Epidermal melanocyte (primary cell): ENCODE measurements at regions not wholly inside any gene's neighbourhood (a gene's known extent, or its start where the extent isn't known, plus 50 kb on each side); places are given as distances from the start of the nearest gene placed in this dataset.
"Not testable (repeated sequence)": the region's sequence is repeated elsewhere in the genome, so short reads cannot be mapped to it uniquely, and the experiment has no call there.

Experiments used
- DNase-seq: peaks from one replicate; pipeline ENCODE4 v3.0.0; 2011; ENCODE audit warnings: low spot score; ENCODE audit not compliant: insufficient read length

DNA sequence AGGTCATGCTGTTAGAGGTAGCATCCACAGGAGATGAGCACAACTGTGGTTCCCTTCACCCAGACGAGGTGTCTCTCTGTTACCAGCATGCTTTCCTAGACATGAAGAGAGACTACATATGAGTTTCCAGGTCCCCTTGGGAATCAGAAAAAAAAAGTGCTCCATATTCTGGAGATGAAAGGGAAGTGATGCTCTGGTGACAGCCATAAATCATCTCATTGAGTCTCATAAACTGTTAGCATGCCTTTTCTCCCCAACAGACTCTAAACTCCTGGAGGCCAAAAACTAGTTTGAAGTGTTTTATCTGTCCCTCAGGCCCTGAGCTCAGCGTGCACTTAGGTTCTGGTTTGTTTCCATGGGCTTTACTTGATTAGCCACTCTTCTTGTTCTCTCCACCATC, 124.6 kb upstream of the CREB1 start:
- no peak for DNase-seq

- no peak for DNase-seq
Measured at GRCh38 chr2:207408086-207408794, 121.5 kb upstream of the CREB1 start.

- no peak for DNase-seq
Measured at GRCh38 chr2:207409517-207409916, 120.2 kb upstream of the CREB1 start.

- no peak for DNase-seq
Measured at GRCh38 chr2:207412787-207413310, 116.9 kb upstream of the CREB1 start.

DNA sequence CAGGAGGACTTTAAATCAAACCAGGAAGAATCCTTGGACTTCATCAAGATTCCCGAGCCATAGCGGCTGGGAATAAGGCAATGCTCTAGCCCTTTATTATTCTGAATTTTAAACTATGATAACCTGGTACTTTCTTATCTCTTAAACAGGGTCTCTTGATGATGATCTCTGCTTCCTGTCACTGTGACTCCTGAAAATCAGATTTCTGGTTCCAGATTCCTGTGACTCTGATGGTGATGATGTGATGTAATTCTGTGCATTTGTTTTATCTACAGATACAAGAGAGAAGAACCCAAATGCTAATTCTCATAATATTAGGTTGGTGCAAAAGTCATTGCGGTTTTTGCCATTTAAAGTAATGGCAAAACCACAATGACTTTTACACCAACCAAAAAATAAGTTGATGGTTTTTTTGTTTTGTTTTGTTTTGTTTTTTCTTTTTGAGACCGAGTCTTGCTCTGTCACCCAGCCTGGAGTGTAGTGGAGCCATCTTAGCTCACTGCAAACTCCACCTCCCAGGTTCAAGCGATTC, 116.3 kb upstream of the CREB1 start:
- no peak for DNase-seq

- DNase-seq: no peak
Measured at GRCh38 chr2:207416111-207416510, 113.7 kb upstream of the CREB1 start.

- no peak for DNase-seq
Measured at GRCh38 chr2:207416900-207417299, 112.9 kb upstream of the CREB1 start.

GRCh38 chr2:207417301-207417718, 112.5 kb upstream of the CREB1 start:
- no peak for DNase-seq

DNA sequence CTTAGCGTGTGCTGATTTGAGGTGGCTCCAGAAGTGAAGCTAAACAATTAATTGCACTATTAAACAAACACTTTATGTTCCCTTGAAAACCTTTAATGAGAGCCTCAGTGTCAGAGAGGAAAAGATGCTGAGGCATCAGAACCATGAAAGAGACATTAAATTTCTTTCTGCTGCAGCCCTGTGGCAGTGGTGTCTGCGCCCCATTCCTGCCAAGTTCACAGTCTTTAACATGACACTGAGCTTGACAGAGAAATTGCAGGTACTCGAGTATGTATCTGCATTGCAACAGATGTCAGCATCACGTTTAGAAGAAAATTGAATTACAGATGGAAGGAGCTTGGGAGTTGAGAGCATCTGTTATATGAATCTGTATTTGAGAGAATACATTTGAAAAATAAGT, 111.3 kb upstream of the CREB1 start:
- DNase-seq: no peak

DNA sequence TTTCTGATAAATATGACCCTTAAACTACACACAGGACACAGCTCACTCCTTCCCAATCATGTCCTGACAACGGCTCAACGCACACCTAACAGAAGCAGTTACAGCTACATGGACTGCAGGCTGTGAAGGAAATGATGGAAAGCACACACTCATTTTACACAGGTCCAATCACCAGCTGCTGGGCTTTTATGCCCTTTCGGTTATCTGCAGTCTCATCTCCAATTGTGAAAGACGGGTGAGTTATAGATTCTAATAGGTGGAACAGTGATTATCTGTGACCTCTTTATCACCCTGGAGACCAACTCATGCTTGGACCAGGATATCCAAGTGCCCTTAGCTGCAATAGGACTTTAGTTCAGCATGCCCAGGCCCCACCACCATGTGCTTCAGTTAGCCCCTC, 110.4 kb upstream of the CREB1 start:
- DNase-seq: no peak

DNA sequence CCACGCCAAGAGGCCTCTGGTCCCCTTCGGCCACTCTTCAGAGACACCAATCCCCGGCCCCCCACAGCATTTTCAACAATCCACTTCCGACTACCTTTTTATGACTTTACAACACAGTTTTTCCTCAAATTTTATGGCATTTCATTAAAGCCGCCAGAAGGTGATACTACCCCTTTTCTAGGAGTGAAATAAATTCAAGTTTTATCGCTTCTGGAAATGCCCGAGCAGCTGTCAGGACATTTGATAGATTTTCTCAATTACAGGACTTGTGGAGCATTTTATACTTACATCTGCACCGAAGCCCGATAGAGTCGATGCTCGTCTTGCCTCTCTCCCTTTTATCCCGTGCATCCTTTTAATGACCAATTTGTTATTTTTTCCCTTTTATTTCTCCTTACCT, 108.1 kb upstream of the CREB1 start:
- no peak for DNase-seq

GRCh38 chr2:207422380-207422779, 107.4 kb upstream of the CREB1 start:
- DNase-seq: no peak

DNA sequence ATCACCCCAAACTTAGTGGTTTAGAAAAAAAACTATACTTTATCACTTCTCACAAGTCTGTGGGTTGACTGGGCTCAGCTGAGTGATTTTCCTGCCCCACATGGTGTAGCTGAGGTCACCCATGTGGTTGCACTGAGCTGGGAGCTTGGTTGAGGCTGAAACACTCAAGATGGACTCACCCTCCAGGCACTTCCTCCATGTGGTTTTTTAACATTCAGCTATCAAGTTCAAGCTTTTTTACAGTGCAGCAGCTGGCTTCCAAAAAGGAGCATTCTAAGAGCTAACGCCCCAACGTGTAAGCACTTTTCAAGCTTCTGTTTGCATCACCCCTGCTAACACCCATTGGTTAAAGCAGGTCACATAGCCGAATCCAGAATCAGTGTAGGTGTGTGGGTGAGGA, 105.9 kb upstream of the CREB1 start:
- DNase-seq: no peak

GRCh38 chr2:207427986-207428385, 101.8 kb upstream of the CREB1 start:
- DNase-seq: no peak

DNA sequence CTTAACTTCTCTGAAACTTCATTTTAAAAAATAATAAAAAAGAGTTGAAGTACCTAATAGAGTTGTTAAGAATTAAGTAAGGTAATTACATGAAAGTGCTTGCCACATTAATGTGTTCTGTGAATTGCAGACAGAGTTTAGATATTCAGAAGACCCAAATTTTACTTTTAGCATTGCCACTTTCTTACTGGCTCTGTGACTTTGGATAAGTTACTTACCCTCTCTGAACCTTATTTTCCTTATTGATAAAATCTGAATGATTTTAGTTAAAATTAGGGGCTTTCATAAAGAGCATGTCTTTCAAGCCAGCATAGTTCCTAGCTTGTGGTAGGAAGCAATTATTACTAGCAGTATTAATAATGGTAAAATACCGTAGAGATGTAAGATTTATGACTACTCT, 101.2 kb upstream of the CREB1 start:
- DNase-seq: no peak

DNA sequence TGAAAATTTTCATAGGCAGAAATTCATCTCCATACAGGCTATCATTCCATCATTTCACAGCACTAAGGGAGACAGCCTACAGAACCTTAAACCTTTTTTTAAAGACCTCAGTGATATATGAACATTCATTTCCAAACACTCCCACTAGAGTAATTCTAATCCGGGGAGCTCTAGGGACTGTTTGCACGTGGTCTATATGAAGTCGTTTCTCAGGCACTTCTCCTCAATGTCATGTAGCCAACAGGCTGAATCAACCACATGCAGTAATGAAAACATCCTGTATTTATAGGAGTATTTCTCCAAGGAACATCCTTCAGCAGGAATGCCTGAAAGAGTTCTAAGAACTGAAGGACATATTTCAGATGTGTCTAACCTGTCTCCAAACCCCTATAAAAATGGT, 97.3 kb upstream of the CREB1 start:
- DNase-seq: no peak

GRCh38 chr2:207434306-207434705, 95.5 kb upstream of the CREB1 start:
- DNase-seq: no peak

DNA sequence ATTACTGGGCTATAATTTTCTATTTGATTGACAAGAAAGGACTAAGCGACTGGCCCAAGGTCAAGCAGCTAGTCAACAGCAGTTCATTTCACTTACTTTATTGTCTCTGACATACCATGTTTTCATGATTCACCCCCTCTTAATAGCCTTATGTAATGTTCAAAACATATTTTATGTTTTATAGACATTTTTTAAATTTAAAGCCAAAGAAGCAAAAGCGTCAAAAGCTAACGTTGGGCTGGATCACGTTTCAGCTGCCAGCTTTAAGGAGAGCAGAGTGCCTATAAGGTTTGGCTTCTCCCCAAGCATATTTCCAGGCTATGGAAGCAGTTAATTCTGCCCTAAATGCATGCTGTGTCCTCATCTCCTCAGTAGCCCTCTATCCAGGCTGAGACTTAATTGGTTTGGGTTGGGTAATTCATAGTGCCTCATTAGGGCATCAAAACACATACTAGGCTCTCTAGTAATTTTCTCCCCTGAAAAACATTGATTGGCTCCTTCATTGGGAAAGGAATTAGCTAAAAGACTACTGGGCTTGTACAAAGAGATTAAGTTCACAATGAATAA, 94.8 kb upstream of the CREB1 start:
- DNase-seq: no peak

DNA sequence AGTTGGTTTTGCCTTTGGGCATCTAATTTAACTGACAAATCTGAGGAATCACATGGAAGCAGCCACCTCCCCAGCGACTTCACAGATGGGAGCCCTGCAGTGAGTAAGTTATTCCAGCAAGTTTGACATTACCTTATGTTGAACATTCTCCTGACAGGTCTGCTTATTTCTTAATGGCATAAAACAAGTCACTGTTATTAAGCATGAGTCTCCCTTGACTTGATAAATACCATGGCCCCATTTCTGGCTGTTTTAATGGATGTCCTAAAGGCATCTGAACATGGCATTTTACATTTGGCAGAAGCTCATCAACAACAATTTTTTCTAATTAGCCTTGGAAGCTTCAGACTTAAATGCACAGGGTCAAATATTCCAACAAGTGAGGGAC, 92.6 kb upstream of the CREB1 start:
- DNase-seq: no peak

- peak; percentile 71 for DNase-seq
Measured at GRCh38 chr2:207437524-207438143, 92.1 kb upstream of the CREB1 start.

DNA sequence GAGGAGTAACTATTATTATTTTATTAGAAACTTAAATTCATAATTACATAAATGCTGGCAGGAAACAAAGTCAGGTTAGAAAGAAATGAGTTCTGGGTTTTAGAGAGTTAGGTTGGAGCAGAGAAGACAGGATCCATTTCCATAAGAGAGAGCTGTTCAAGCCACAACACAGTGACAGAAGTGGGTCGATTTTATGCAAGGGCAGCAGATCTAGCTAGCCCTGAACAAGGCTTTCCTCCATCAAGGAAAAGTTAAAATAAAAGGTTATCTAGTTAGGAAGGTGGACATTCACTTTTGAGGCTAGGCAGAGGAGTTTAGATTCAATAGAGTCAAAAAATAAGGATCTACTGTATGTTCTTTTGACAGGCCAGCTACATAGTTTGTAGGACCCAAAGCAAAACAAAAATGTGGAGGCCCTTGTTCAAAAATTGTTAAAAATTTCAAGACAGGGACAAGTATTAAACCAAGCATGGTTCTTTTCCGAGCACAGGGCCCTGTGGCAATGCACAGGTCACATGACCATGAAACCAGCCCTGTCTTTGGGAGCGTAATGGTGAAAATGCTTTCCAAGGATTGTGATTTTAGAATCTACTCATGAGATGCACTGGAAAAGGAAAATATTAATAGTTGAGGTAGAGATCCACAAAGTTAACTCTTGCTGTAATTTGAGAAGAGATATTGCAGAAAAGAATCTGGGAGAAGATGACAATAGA, 91.2 kb upstream of the CREB1 start:
- no peak for DNase-seq

DNA sequence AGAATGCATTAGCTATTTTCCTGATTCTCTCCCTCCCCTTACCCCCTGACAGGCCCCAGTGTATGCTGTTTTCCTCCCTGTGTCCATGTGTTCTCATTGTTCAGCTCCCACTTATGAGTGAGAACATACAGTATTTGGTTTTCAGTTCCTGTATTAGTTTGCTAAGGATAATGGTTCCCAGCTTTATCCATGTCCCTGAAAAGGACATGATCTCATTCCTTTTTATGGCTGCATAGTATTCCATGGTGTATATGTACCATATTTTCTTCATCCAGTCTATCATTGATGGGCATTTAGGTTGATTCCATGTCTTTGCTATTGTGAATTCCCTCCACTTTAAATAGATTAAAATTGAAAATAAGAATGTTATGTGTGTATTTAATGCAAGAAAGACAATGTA, 89.9 kb upstream of the CREB1 start:
- DNase-seq: not testable (repeated sequence)
